Stimulated activated CD4-positive, alpha-beta T cell treated with anti-CD3 and anti-CD28 coated beads, Interleukin-2, amount 100 ng/mL, for 4 hours (primary cell): ENCODE measurements at regions not wholly inside any gene's neighbourhood (a gene's known extent, or its start where the extent isn't known, plus 50 kb on each side); places are given as distances from the start of the nearest gene placed in this dataset.
"Not testable (repeated sequence)": the region's sequence is repeated elsewhere in the genome, so short reads cannot be mapped to it uniquely, and the experiment has no call there.

ENCODE experiments used
- DNase-seq: peaks from one replicate; pipeline ENCODE4 v3.0.0-alpha.2; 2020; ENCODE audit warnings: low read depth

DNA sequence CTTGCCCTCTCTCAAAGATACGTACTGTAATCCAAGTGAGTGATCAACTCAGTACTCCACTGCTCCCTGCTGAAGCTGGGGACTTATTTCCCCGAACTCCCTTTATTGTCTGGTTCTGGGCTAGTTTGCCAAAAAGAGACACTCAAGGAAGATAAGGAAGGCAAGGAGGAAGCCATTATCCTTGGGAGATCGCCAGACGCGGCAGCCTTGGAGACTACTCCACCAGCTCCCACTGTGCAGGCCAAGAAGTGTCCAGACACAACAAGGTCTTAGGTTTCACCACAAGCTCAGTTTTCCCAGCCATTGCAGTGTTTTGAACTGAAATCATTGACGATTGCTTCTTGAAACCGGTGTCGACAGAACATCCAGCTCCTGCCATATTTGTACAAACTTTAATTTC, 439.6 kb upstream of the UBE2E3 start:
- DNase-seq, result no peak

DNA sequence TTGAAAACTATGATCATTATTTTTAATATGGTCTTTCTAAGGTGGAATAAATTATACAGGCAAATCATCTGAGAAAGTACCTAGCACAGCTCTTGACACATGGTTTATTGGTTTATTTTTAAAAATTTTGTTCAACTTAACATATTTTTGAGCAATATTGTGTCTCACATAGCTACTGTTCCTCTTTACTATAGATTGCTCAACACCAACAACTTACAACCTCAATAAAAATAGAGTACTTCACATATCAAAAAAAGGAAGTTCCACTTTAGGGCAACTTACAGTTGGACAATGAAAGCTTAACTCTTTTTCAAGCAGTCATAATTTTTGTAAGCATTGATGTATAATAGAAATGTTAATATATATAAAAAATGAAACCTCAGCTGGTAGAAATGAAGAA, 440.9 kb upstream of the UBE2E3 start:
- no peak for DNase-seq

- DNase-seq, result no peak
Observed at GRCh38 chr2:180535289-180535688, 445.1 kb upstream of the UBE2E3 start.

- not testable (repeated sequence) for DNase-seq
Observed at GRCh38 chr2:180531787-180532186, 448.6 kb upstream of the UBE2E3 start.

DNA sequence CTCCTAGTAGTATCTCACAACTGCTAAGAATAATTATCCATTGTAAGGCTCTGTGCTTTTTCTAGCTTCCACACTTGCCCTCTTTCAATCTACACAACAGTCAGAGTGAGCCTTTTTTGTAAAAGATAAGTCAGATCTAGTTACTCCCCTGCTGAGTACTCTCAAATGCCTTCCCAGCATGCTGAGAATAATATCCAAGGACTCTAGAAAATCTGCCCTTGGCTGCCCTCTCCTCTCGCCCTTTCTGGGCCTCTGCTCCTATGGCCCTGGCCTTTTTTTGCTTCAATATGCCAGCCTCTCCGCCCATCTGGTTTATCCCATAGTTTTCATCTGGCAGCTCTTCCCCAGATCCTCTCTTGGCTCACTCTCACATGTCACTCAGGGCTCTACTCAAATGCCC, 455.9 kb upstream of the UBE2E3 start:
- DNase-seq, result no peak

DNA sequence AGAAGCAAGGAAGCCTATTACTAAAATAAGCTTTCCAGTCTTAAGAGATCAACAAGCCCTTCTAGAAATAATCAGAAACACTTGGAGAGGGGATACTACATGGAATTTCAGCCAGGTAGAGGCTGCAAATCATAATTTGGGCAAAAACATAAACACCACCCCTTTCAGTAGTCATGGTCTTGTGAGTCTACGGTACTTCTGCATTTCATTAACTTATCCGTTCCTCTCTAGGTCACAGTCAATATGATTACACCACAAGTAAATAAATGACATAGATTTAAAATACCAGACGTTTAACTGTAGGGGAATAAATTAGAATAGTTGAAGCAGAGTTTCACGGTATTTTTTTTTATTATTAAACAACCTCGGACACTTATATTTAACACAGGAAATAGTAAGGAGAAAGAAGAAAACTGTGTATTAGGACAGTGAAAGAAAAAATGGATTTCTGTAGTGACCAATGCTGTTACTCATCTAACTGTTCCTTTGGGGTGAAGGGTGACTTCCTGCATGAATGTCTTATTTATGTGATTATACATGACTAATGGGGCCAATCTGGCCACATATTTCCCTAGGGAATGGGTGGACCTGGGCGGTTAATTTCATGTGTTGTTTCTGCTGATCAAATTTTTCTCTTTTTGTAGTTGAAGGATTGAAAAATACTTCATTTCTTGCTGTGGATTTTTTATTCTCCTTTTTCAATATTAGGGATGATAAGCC, 456.6 kb upstream of the UBE2E3 start:
- no peak for DNase-seq

GRCh38 chr2:180520921-180521581, 459.4 kb upstream of the UBE2E3 start:
- DNase-seq, result no peak

- no peak for DNase-seq
Observed at GRCh38 chr2:180520206-180520605, 460.2 kb upstream of the UBE2E3 start.

DNA sequence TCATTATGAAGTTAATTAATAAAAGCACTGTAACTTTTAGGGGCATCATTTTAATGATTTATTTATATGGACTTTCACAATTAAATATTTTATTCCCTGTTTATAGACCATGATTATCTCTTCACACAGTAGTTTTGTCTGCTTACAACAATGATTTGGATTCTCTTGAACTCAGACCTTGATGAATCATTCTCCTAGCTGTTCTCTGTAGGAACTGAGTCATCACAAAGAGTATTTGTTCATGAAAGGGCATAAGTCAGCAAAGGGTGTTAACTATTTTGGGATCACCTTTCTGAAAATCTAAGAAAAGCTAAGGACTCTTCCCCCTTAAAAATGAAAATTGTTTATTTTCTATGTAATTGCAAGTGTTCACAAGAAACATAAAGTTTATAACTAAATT, 461.1 kb upstream of the UBE2E3 start:
- DNase-seq, result no peak

GRCh38 chr2:180516232-180516631, 464.2 kb upstream of the UBE2E3 start:
- no peak for DNase-seq

DNA sequence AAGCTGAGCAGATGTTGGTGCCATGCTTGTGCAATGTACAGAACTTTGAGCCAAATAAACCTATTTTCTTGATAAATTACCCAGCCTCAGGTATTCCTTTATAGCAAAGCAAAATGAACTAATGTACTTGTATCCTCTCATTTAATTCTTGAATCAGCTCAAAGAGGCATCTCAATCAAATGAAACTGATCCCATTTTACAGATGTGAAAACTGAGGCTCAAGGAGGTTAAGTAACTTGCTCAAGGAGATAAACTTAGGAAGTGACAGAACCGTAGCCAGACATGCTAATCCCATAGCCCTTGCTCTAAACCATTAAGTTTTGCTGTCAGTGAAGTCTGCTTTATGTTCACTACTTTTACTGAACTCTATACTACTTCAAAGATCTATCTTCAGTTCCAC, 467.0 kb upstream of the UBE2E3 start:
- DNase-seq, result no peak

- no peak for DNase-seq
Observed at GRCh38 chr2:180508458-180508857, 471.9 kb upstream of the UBE2E3 start.

DNA sequence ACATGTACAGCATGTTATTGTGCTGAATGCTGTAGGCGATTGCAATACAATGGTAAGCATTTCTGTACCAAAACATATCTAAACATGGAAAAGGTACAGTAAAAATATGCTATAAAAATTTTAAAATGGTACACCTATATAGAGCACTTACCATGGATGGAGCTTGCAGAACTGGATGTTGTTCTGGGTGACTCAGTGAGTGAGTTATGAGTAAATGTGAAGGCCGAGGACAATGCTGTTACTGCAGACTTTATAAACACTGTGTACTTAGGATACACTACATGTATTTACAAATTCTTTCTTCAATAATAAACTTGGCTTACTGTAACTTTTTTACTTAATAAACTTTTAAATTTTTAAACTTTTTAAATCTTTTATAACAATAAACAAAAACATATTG, 473.4 kb upstream of the UBE2E3 start:
- DNase-seq, result no peak

DNA sequence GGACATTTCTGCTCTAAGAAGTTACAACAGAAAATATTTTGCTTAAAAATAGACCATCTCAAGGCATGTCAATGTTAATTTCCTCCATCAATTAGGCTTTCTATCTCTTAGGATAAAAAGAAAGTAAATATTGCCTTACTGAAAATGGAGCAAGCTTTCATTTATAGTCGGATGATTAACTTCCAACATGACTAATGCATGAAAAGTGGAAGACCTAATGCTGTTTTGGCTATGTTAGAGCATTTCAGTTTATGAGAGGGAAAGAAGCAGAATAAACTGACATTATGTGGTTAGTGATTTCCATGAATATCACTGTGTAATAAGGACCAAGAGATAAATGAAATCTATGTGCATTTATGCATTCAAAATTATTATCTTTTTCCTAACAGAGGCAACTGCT, 475.2 kb upstream of the UBE2E3 start:
- DNase-seq, result no peak

DNA sequence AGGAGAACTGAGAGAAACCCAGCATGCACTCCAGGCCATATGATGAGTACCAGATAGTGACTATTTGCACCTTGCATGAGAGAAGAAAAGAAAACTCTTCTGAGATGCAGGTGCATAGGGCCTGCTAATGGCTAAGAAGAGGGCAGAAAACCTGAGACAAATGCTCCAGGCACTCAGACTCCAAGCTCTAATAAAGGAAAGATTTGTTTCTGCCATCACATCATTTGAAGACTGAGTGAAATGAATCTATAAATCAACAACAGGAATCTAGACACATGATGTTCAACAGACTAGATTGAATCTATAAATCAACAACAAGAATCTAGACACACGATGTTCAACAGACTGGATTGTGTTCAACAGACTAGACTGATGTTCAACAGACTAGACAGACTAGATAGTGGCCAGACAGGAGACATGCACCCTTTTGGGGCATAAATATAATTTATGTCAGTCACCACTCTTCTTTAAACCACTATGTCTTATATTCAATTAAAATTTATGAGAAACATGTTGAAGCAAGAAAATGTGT, 482.7 kb upstream of the UBE2E3 start:
- no peak for DNase-seq

GRCh38 chr2:180495606-180496005, 484.8 kb upstream of the UBE2E3 start:
- no peak for DNase-seq

DNA sequence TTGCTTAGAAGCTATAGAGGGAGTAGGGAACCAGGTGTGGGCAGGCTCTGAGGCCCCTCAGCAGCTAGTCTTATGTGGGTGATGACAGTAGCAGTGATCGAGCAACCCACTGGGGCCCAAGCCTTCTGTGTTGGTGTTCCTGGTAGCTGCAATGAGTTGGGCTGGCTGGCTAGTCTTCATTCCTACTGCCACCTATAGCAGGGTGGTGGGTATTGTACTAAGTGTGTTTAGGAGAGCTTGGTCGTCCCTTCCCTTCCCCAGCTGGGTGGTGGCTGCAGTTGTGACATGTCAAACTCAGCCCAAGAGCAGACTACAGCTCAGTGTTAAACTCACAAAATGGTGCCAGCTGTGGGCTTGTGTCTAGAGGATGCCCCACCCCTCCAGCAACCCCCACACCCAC, 486.1 kb upstream of the UBE2E3 start:
- DNase-seq, result no peak

DNA sequence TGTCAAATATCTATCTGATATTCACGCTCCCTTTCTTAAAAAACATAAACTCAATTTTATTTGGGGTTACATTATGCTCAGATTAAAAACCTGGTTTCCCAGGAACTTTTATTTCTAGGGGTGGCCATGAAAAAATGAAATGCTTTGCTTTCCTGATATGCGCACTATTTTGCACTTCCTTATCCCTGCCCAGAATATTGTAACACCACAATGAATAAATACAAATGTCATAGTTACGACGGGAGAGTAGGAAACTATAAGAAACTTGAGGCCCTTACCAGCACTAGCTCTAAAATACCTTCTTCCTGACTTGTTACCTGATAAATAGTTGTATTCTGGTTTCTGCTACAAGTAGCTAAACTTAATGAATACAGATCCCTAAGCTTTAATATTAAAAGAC, 475.6 kb upstream of the CWC22 start:
- DNase-seq, result no peak

GRCh38 chr2:180481998-180482397, 474.9 kb upstream of the CWC22 start:
- DNase-seq, result no peak

- no peak for DNase-seq
Observed at GRCh38 chr2:180478883-180479282, 471.8 kb upstream of the CWC22 start.

DNA sequence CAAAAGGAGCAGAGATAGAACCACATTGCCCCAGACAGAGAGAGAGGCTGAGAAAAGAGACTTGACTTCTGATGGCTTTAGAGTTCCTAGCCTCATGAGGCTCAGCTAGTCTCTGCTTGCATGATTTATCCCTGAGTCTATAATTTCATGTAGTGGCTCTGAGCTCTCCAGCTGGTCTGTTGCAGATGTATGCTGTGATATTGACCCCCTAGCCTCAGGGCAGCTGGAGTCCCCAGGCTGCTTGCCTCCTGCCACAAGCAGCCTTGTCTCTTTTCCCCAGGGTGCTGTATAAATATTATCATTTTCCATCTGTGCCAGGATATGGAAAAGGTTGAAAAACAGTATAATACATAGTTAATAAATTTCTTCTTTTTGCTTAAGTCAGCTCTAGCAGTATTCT, 467.6 kb upstream of the CWC22 start:
- no peak for DNase-seq

- DNase-seq, result no peak
Observed at GRCh38 chr2:180473456-180473855, 466.4 kb upstream of the CWC22 start.

DNA sequence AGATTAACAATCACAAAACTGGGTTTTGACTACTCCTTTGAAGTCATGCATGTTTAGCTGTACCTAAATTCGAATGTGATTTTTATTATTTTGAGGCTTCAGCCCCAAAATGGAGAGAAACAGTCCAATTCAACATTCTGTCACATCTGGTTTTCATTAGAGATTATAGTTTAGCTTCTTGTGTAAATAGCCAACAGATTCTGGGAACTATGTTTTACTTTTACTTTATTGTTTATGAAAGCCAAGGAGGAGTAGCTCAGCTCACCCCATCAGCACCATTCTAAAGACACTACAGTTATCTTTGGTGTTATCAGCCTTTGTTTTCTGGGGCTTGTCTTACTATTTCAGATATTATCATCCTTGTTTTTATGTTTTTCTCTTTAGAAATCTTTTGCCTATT, 465.0 kb upstream of the CWC22 start:
- no peak for DNase-seq

DNA sequence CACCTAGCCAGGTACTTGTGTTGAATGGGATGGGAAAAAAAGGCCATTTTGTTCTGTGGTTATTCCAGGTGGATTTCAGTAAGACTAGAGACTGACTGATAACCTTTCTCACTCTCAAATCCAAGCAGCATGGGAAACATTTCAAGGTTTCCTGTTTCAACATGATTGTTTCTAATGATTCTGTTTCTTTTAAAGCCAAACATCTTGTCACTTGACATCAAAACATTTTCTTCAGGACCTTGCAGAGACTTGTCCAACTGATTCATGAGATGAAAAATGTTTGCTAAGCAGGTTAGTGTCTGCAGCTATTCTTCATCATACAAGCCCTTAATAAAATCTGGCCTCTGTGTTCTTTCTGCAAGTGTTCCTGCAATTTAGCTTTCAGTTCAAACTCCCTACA, 456.5 kb upstream of the CWC22 start:
- DNase-seq, result no peak
